Cardiac muscle cell (in vitro differentiated cells and primary cell): ENCODE measurements at regions not wholly inside any gene's neighbourhood (a gene's known extent, or its start where the extent isn't known, plus 50 kb on each side); places are given as distances from the start of the nearest gene placed in this dataset.

Experiments used
- DNase-seq, 2 donors: peaks; one replicate each; pipeline versions ENCODE4 v3.0.0 to v3.0.0-alpha.2; 2010 to 2017; ENCODE audit warnings: low read depth in 1 of 2, low spot score in 1 of 2
- H3K27ac ChIP-seq: fragments of 200-600 bp; sonication (generic); 2 replicates; pipeline ENCODE4 v1.5.1; 2016
- H3K27me3 ChIP-seq: fragments of 200-600 bp; sonication (generic); 2 replicates; pipeline ENCODE4 v1.6.0; 2016; ENCODE audit warnings: control low read depth
- H3K36me3 ChIP-seq: fragments of 200-600 bp; sonication (generic); 2 replicates; pipeline ENCODE4 v1.5.1; 2016; ENCODE audit warnings: control low read depth
- H3K4me1 ChIP-seq: fragments of 200-600 bp; sonication (generic); 2 replicates; pipeline ENCODE4 v1.8.1; 2017; ENCODE audit warnings: low read depth, mild to moderate bottlenecking, mixed run types
- H3K4me3 ChIP-seq: fragments of 200-600 bp; sonication (generic); 2 replicates; pipeline ENCODE4 v1.5.1; 2016; ENCODE audit warnings: mild to moderate bottlenecking
- H3K9me3 ChIP-seq: fragments of 200-600 bp; sonication (generic); 2 replicates; pipeline ENCODE4 v1.5.1; 2017; ENCODE audit warnings: low read depth, mild to moderate bottlenecking, control low read depth
- CTCF ChIP-seq: IDR thresholded peaks from 2 replicates; pipeline ENCODE4 v1.5.1; 2012; ENCODE audit warnings: low read depth, mild to moderate bottlenecking, low read length

GRCh38 chr4:181181331-181181730 is 1061.9 kb upstream of the TENM3 start:
- Histone ChIP-seq H3K9me3 (no peaks in the 10 kb centered on the region), H3K4me3 (no peak overlapping the region), H3K36me3 (no peaks in the 10 kb centered on the region), H3K4me1 (no peaks in the 10 kb centered on the region), H3K27me3 (no peaks in the 10 kb centered on the region), H3K27ac (no peak overlapping the region)
- DNase-seq, result no peak
- TF ChIP-seq CTCF, result no peak

GRCh38 chr4:181189751-181190150 is 1053.5 kb upstream of the TENM3 start:
- Histone ChIP-seq H3K4me3 (no peak overlapping the region), H3K4me1 (no peaks in the 10 kb centered on the region), H3K27me3 (no peaks in the 10 kb centered on the region), H3K36me3 (no peaks in the 10 kb centered on the region), H3K27ac (no peak overlapping the region), H3K9me3 (no peaks in the 10 kb centered on the region)
- DNase-seq, result no peak
- TF ChIP-seq CTCF, result no peak

GRCh38 chr4:181193131-181193930 is 1049.9 kb upstream of the TENM3 start:
- TF ChIP-seq CTCF, result no peak
- DNase-seq, result no peak
- Histone ChIP-seq H3K36me3 (no peaks in the 10 kb centered on the region), H3K27me3 (no peaks in the 10 kb centered on the region), H3K9me3 (no peaks in the 10 kb centered on the region), H3K4me1 (no peaks in the 10 kb centered on the region), H3K27ac (no peak overlapping the region), H3K4me3 (no peak overlapping the region)

- no peak for TF ChIP-seq CTCF
- Histone ChIP-seq H3K36me3 (no peaks in the 10 kb centered on the region), H3K27ac (no peak overlapping the region), H3K4me1 (no peaks in the 10 kb centered on the region), H3K4me3 (no peak overlapping the region), H3K9me3 (no peaks in the 10 kb centered on the region), H3K27me3 (no peaks in the 10 kb centered on the region)
- no peak for DNase-seq
Observed at GRCh38 chr4:181194096-181194495, 1049.1 kb upstream of the TENM3 start.

- no peak for TF ChIP-seq CTCF
- H3K27me3 ChIP-seq, result no peaks in the 10 kb centered on the region
- H3K27ac ChIP-seq, result no peak overlapping the region
- no peaks in the 10 kb centered on the region for H3K36me3 ChIP-seq
- H3K4me1 ChIP-seq, result no peaks in the 10 kb centered on the region
- no peaks in the 10 kb centered on the region for H3K9me3 ChIP-seq
- no peak for DNase-seq
- H3K4me3 ChIP-seq, result no peak overlapping the region
Observed at GRCh38 chr4:181200076-181200475, 1043.1 kb upstream of the TENM3 start.
